Keratinocyte (primary cell): ENCODE measurements at regions not wholly inside any gene's neighbourhood (a gene's known extent, or its start where the extent isn't known, plus 50 kb on each side); places are given as distances from the start of the nearest gene placed in this dataset.

ENCODE experiments used
- EZH2 ChIP-seq: IDR thresholded peaks from one replicate; pipeline ENCODE4 v1.6.1; 2012; ENCODE audit warnings: inconsistent platforms, mild to moderate bottlenecking, low read length, moderate library complexity
- TF ChIP-seq, protein P1 (sequence below), 3 experiments: IDR thresholded peaks in 1 of 3; conservative IDR thresholded peaks in 1 of 3; optimal IDR thresholded peaks in 1 of 3; 2 replicates in 2 of 3; 3 replicates in 1 of 3; pipeline versions ENCODE3 to v1.5.1; 2011; ENCODE audit warnings: low read length in 3 of 3, mild to moderate bottlenecking in 3 of 3, moderate library complexity in 2 of 3, control low read depth in 1 of 3, inconsistent platforms in 1 of 3; ENCODE audit not compliant: insufficient read depth in 2 of 3; ENCODE audit errors: extremely low read depth in 1 of 3

DNA sequence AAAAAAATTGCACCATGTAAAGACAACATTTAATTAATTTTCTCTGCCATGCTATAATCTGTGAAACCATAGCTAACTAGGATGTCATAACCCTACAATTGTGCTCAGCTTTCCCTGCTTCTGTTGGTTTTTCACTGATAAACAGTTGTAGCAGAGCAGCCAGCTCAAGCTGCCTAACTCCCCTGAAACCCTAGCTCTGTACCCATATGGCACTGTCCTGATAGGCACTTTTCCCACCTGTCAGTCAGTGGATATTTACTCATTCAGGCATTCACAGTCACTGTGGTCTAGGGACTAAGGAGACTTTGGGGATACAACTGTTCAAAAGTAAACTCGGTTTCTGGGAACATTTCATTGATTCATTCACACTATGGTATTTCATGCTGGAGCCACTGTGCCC lies 407.0 kb downstream of the DSEL start:
- TF ChIP-seq, protein P1, sequence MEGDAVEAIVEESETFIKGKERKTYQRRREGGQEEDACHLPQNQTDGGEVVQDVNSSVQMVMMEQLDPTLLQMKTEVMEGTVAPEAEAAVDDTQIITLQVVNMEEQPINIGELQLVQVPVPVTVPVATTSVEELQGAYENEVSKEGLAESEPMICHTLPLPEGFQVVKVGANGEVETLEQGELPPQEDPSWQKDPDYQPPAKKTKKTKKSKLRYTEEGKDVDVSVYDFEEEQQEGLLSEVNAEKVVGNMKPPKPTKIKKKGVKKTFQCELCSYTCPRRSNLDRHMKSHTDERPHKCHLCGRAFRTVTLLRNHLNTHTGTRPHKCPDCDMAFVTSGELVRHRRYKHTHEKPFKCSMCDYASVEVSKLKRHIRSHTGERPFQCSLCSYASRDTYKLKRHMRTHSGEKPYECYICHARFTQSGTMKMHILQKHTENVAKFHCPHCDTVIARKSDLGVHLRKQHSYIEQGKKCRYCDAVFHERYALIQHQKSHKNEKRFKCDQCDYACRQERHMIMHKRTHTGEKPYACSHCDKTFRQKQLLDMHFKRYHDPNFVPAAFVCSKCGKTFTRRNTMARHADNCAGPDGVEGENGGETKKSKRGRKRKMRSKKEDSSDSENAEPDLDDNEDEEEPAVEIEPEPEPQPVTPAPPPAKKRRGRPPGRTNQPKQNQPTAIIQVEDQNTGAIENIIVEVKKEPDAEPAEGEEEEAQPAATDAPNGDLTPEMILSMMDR (optimal IDR thresholded peaks at IDR 0.05 in 1 of 3, IDR thresholded peaks at IDR 0.05 in 1 of 3, conservative IDR thresholded peaks at IDR 0.05 in 1 of 3; ENCODE audit: extremely low read depth in 1 of 3, insufficient read depth in 2 of 3, low read length in 3 of 3), result no peak
- no peak for TF ChIP-seq EZH2
